ENCODE measurements at regions not wholly inside any gene's neighbourhood (a gene's known extent, or its start where the extent isn't known, plus 50 kb on each side); places are given as distances from the start of the nearest gene placed in this dataset.

GRCh38 chr15:93469994-93470393 is 381.0 kb upstream of the RGMA start:
- no peak for DNase-seq

GRCh38 chr15:93467337-93467736 is 378.3 kb upstream of the RGMA start:
- peak; percentile 91 for DNase-seq

- no peak for DNase-seq
Measured at GRCh38 chr15:93466380-93466779, 377.4 kb upstream of the RGMA start.

- no peak for DNase-seq
Measured at GRCh38 chr15:93462690-93463089, 373.7 kb upstream of the RGMA start.

GRCh38 chr15:93460717-93461116 is 371.7 kb upstream of the RGMA start:
- DNase-seq = no peak

GRCh38 chr15:93459396-93459795 is 370.4 kb upstream of the RGMA start:
- no peak for DNase-seq

GRCh38 chr15:93458597-93458996 is 369.6 kb upstream of the RGMA start:
- no peak for DNase-seq

- no peak for DNase-seq
Measured at GRCh38 chr15:93454788-93455187, 365.8 kb upstream of the RGMA start.

GRCh38 chr15:93452537-93453211 is 363.7 kb upstream of the RGMA start:
- no peak for DNase-seq

GRCh38 chr15:93451822-93452221 is 362.8 kb upstream of the RGMA start:
- DNase-seq = no peak

- DNase-seq = no peak
Measured at GRCh38 chr15:93451265-93451664, 362.3 kb upstream of the RGMA start.

GRCh38 chr15:93449798-93450197 is 360.8 kb upstream of the RGMA start:
- DNase-seq = no peak

- no peak for DNase-seq
Measured at GRCh38 chr15:93438310-93438709, 349.3 kb upstream of the RGMA start.

GRCh38 chr15:93432474-93432873 is 343.5 kb upstream of the RGMA start:
- no peak for DNase-seq

GRCh38 chr15:93428807-93429351 is 339.9 kb upstream of the RGMA start:
- DNase-seq = peak; percentile 4

- peak; percentile 13 for DNase-seq
Measured at GRCh38 chr15:93428150-93428549, 339.1 kb upstream of the RGMA start.

GRCh38 chr15:93424131-93424530 is 335.1 kb upstream of the RGMA start:
- DNase-seq = no peak

GRCh38 chr15:93422476-93422875 is 333.5 kb upstream of the RGMA start:
- no peak for DNase-seq

- no peak for DNase-seq
Measured at GRCh38 chr15:93420477-93420876, 331.5 kb upstream of the RGMA start.

- DNase-seq = no peak
Measured at GRCh38 chr15:93420050-93420452, 331.0 kb upstream of the RGMA start.

GRCh38 chr15:93418566-93418965 is 329.6 kb upstream of the RGMA start:
- DNase-seq = no peak

- DNase-seq = no peak
Measured at GRCh38 chr15:93417631-93418030, 328.6 kb upstream of the RGMA start.

- no peak for DNase-seq
Measured at GRCh38 chr15:93417156-93417555, 328.1 kb upstream of the RGMA start.

GRCh38 chr15:93415576-93415975 is 326.6 kb upstream of the RGMA start:
- DNase-seq = no peak

- no peak for DNase-seq
Measured at GRCh38 chr15:93414576-93415231, 325.7 kb upstream of the RGMA start.

Data from DMS53 (cell line).